Ramos (cell line): ENCODE measurements at regions not wholly inside any gene's neighbourhood (a gene's known extent, or its start where the extent isn't known, plus 50 kb on each side); places are given as distances from the start of the nearest gene placed in this dataset.

Experiments
- in situ Hi-C: fragments of 300-500 bp; cut with MboI; formaldehyde crosslinking; loops from one replicate; pipeline ENCODE4 v1.14.3; 2022; ENCODE audit warnings: low sequenced_read_pairs; ENCODE audit not compliant: unreplicated experiment

DNA sequence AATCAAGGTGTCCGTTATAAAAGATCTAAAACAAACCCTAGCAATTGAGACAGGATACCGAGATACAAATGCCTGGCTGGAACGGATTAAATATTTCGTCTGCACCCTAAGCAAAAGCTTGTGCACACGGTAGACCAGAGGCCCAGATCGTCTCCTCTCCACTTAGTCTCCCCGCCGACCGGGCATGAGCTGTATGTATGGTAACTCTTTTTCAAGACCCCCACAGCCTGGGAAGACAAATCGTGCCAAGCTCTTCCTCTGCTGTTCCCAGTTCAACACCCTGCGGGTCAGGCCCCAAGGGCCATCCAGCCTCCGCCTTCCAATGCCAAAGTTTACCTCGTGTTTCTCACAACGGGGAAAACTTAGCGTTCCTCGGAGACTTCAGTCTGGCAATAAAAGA is 285.7 kb upstream of the GALNT17 start:
- in situ Hi-C loops: no loop called here

DNA sequence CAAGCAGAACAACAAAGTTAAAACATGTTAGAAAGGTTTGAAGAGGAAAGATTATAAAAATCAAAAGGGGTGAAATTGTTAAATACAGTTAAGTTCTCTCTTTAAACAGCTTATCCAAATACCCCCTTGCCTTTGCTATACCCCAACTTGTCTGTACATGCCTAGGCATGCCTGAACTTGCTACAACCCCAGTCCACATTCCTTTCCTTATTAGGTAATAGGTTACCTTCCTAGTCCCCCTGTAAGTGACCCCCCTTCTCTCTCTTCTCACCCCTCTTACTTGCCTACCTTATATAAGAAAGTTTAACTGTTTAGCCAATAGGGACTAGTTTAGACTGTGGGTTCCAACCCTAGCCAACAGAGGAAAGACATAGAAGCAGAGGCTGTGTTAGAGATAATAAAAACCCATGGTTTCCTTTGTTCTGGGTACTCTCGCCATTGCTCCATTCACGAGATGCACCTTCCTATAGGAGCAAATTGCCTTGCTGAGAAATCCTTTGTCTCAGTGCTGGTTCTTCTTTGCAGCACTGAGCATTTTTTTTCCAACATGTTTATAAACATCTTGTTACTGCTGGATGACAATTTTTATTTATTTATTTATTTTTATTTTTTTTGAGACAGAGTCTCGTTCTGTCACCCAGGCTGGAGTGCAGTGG is 282.2 kb upstream of the GALNT17 start:
- in situ Hi-C loops: no loop called here

GRCh38 chr7:70855373-70855772 is 276.6 kb upstream of the GALNT17 start:
- in situ Hi-C loops: loop anchor here (5.0 kb wide), 1 partner anchor 877 kb away; no protein-coding TSS in a partner anchor

DNA sequence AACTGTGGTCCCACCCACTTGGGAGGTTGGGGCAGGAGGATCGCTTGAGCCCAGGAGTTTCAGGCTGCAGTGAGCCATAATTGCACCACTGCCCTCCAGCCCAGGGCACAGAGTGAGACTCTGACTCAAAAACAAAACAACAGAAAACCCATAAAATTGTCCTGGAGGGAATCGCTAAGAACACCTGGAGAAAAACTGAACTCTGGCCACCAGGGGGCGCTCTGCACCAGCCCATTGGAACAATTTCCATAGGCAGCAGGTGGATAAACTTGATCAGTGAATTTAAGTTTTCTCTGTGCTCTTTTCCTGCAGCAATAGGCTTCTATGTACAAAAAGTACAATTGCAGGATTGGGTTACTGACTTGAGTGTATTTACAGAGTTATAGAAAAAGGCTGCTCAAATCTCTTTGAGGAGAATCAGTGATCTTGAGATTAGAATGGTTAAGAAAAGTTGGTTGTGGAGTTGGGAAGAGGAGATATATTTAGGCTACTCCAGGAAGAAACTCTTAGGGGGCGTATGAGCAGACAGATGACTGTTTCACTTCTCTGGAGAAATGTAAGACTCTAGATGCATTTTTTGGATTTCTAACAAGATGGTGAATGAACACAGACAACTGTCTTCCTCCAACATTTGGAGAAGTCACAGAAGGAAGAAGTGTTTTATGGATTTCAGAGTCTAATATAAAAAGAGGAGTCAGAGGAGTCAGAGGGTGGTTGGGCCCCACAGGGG is 274.9 kb upstream of the GALNT17 start:
- in situ Hi-C loops: loop anchor here (5.0 kb wide), 1 partner anchor 875 kb away; no protein-coding TSS in a partner anchor

DNA sequence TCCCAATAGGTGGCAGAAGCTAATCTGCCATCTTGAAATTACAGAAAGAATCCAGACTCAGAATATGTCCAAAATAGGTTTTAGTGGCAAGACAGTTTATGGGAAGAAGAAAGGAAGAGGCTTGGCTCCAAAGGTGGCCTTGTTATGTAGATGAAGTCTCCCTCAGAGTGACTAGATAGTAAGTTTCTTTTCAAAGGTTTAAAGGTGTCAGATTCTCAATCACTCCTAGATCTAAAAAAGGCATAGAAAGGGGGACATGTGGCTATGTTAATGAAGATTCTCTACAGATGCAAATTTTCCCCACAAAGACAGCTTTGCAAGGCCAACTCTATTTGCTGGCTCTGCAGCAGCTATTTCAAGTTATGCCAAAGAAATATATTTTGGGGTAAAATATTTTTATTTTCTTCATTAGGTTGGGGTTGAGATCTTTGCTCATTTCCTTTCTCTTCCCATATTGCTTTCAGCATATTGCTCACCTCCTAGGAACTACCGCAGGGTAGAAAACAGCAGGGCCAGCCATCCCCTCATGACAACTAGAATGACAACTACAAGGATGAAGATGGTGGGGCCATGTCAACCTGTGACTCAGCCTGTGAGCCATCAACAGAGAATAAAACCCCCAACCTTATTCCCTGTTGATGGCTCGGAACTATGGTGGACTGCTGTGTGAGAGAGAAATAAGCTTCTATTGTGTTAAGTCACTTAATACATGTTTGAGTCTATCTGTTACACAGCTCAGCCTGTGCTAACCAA is 274.0 kb upstream of the GALNT17 start:
- in situ Hi-C loops: loop anchor here (5.0 kb wide), 1 partner anchor 874 kb away; no protein-coding TSS in a partner anchor

DNA sequence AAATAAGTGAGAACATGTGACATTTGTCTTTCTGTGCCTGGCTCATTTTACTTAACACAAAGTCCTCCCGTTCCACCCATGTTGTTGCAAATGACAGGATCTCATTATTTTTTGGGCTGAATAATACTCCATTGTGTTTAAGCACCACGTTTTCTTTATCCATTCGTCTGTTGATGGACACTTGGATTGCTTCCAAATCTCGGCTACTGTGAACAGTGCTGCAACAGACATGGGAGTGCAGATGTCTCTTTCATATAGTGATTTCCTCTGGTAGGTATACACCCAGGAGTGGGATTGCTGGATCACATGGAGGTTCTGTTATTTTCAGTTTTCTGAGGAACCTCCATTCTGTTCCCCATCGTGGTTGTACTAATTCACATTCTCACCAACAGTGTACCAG is 264.4 kb upstream of the GALNT17 start:
- in situ Hi-C loops: no loop called here

GRCh38 chr7:70870349-70870748 is 261.6 kb upstream of the GALNT17 start:
- in situ Hi-C loops: no loop called here

DNA sequence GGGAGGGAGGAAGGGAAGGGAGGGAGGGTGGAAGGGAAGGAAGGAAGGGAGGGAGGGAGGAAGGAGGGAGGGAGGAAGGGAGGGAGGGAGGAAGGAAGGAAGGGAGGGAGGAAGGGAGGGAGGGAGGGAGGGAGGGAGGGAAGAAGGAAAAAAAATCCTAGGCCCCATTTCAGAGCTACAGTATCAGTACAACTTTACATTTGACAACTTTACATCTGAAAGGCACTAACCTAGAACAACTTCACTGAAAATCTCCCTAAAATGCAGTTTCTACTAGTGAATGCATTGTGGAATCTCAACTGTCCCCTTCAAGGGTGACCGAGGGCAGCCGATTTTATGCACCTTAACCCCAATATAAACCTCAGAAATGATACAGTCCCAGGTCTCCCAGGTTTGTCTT is 259.8 kb upstream of the GALNT17 start:
- in situ Hi-C loops: no loop called here

GRCh38 chr7:70881167-70881847 is 250.6 kb upstream of the GALNT17 start:
- in situ Hi-C loops: no loop called here

DNA sequence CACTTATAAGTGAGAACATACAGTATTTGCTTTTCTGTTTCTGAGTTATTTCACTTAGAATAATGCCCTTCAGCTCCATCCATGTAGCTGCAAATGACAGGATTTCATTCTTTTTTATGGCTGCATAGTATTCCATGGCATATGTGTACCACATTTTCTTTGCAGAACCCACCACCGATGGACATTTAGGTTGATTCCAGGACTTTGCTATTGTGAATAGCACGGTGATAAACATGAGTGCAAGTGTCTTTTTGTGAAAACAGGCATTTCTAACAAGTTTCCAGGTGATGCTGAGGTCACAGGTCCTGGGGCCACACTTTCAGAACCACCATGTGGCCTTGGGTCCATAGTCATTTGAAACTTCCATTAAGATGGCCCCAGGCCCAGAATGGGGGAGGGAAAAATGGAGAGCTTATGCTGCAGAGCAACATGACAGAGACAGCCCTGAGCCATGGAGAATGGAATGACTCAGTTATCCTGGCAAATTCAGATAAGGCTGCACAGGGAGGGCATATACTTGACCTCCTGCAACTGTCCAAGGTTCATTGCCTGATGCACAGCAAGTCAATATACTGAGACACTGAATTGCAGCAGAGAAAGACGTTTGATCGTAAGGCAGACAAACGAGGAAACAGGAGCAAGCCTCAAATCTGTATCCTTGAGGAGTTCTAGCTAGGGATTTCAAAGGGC is 248.0 kb upstream of the GALNT17 start:
- in situ Hi-C loops: no loop called here

DNA sequence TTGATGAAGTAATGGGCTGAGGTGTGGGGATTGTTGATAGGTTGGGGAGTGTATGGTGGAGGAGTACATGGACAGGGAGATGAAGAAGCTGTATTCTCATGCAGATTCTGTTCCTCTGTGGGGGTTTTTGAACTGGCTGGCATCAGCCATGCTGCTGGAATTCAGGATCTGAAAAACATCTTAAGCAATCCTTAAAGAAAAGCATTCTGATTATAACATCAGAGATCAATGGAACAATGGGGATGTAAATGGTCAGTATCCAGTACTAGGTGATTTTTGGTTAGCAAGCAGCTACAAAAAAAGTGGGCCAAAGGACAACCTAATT is 247.5 kb upstream of the GALNT17 start:
- in situ Hi-C loops: no loop called here

GRCh38 chr7:70884809-70885208 is 247.1 kb upstream of the GALNT17 start:
- in situ Hi-C loops: no loop called here

DNA sequence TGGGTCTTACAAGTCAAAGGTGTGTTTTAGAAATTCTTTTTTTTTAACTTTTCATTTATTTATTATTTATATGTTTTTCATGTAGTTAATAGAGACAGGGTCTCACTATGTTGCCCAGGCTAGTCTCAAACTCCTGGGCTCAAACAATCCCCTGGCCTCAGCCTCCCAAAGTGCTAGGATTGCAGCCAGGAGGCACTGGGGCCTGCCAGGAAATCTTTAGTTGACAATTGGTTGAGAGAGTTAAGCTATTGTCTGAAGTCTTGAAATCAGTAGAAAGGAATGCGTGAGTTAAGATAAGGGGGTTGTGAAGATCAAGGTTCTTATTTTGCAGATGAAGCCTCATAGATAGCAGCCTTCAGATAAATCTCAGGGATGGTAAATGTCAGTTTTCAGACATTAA is 245.4 kb upstream of the GALNT17 start:
- in situ Hi-C loops: no loop called here

DNA sequence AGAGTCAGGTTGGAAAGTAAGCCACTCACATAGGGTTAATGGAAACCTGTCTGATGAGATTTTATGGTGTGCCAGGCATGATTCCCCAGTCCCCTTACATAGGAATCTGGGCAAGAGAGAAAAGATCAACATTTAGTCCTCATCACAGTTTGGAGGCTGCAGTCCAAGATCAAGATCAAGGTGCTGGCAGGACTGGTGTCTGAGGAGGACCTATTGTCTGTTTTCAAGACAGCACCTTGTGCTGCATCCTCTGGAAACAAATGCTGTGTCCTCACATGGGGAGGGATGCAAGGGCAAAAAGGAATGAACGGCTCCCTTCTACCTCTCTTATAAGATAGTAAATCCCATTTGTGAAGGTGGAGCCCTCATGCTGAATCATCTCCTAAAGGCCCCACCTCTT is 244.8 kb upstream of the GALNT17 start:
- in situ Hi-C loops: no loop called here

DNA sequence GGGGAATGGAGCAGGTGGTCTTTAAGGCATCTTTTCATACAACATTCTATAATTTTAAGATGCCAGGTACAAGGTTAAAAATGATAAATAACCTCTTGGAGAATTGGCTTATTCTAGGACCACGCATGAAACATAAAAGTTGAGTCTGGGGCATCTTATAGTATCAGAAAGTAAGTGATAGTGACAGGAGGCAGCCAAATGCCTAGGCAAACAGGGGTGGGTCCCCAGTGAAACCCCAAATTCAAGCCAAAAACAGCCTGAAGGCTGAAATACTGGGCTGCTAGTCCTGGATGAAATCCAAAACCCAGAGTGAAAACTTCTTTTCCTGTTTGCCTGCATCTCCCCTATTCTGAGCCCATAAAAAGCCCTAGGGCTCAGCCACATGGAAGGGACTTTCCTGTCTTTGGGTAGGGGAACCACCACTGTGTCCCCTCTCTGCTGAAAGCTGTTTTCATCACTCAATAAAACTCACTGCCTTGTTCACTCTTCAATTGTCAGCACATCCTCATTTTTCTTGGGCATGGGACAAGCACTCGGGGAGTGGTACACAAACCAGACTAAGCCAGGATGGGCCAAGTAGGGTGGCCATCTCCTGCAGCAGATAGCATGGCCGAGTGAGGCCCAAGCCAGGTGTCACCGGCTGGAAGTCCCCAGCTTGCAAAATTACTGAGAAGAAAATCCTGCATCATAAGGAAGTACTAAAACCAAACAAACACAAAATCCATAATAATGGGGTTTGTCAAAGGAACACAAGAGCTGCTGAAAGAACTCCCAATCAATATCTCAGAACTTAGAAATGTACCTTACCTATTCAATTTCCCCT is 241.6 kb upstream of the GALNT17 start:
- in situ Hi-C loops: no loop called here

DNA sequence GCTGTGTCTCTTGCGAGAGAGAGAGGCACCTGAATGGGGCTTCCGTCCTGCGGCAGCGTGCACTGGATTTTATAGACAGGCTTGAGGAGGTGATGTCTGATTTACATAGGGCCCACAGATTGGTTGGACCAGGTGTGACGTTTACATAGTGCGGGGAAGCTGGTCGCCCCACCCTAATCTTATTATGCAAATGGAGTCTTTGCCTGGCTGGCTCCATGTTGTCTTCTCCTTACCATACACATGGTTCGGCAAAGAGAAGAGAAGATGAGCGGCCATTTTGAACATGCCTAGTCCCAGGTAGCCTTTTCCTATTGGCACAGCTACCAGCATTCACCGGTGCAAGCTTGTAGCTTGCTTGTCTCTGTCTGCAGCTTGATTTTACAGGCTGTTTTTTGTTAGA is 238.5 kb upstream of the GALNT17 start:
- in situ Hi-C loops: no loop called here

GRCh38 chr7:70893971-70894715 is 237.8 kb upstream of the GALNT17 start:
- in situ Hi-C loops: no loop called here

- in situ Hi-C loops: no loop called here
Observed at GRCh38 chr7:70894799-70895198, 237.1 kb upstream of the GALNT17 start.
